GM12878 (cell line): ENCODE measurements at regions not wholly inside any gene's neighbourhood (a gene's known extent, or its start where the extent isn't known, plus 50 kb on each side); places are given as distances from the start of the nearest gene placed in this dataset.

Experiments
- ATAC-seq: fragments of 200-7000 bp; cut with Tn5 transposase; 3 replicates; pipeline ENCODE4 v1.9.1; 2020; ENCODE audit warnings: mild to moderate bottlenecking, moderate library complexity
- BruUV-seq: library from RNA; stranded (reverse); fragments of 400-500 nt; replicated peaks from 2 replicates; lab custom pipeline; 2021; lab: Mats Ljungman, UMichigan
- CTCF ChIA-PET: fragments of 300-600 bp; sonication (Branson Sonifier 250); formaldehyde crosslinking; extraction: SDS; loops from one replicate; lab custom pipeline; 2021; ENCODE audit warnings: inconsistent platforms; lab: Yijun Ruan, JAX
- POLR2A ChIA-PET: fragments of 350-600 bp; formaldehyde crosslinking; extraction: SDS; loops from one replicate; lab custom pipeline; 2021; ENCODE audit warnings: inconsistent platforms; lab: Charles Lee
- RAD21 ChIA-PET: fragments of 300-600 bp; sonication (Branson Sonifier 250); formaldehyde crosslinking; loops from one replicate; lab custom pipeline; 2023; ENCODE audit warnings: antibody characterized with exemption; ENCODE audit not compliant: unreplicated experiment; lab: Charles Lee
- SMC1A ChIA-PET: fragments of 300-600 bp; sonication (Branson Sonifier 250); formaldehyde crosslinking; loops from one replicate; lab custom pipeline; 2023; ENCODE audit not compliant: unreplicated experiment, uncharacterized antibody; lab: Charles Lee
- DNase-seq: peaks from one replicate; pipeline ENCODE4 v3.0.0-alpha.2; 2011; ENCODE audit warnings: low read depth, low spot score
- FAIRE-seq: peaks from 3 replicates; lab custom pipeline; 2011; peaks lifted over from hg19 to GRCh38; lab: Jason Lieb, UNC
- H2AFZ ChIP-seq: 2 replicates; pipeline ENCODE4 v1.6.0; 2011; ENCODE audit warnings: low read depth, low read length, control low read depth; ENCODE audit not compliant: control insufficient read depth
- H3K27ac ChIP-seq: 2 replicates; pipeline ENCODE4 v1.5.1; 2011; ENCODE audit warnings: control low read depth; ENCODE audit not compliant: control insufficient read depth, insufficient read depth
- H3K27me3 ChIP-seq, 2 experiments: replicated peaks in 1 of 2; 2 replicates each; pipeline versions ENCODE4 v1.6.0 to v1.6.1; 2011; ENCODE audit warnings: low read length in 1 of 2; ENCODE audit not compliant: control insufficient read depth in 2 of 2, insufficient read depth in 2 of 2
- H3K36me3 ChIP-seq, 2 experiments: 2 replicates each; pipeline ENCODE4 v1.5.1; 2011; ENCODE audit warnings: low read length in 1 of 2; ENCODE audit not compliant: control insufficient read depth in 2 of 2, insufficient read depth in 2 of 2
- H3K4me1 ChIP-seq: 2 replicates; pipeline ENCODE4 v1.6.1; 2011; ENCODE audit warnings: mild to moderate bottlenecking, low read length, moderate library complexity, mixed read lengths; ENCODE audit not compliant: control insufficient read depth, insufficient read depth
- H3K4me2 ChIP-seq: 2 replicates; pipeline ENCODE4 v1.6.0; 2011; ENCODE audit warnings: control low read depth; ENCODE audit not compliant: control insufficient read depth, insufficient read depth
- H3K4me3 ChIP-seq: fragments of 200-600 bp; sonication (generic); 2 replicates; pipeline ENCODE4 v1.5.1; 2016
- H3K79me2 ChIP-seq: 2 replicates; pipeline ENCODE4 v1.6.0; 2011; ENCODE audit warnings: low read length; ENCODE audit not compliant: control insufficient read depth, insufficient read depth
- H3K9ac ChIP-seq: 2 replicates; pipeline ENCODE4 v1.8.0; 2011; ENCODE audit warnings: low read length, control low read depth, mixed read lengths; ENCODE audit not compliant: control insufficient read depth, insufficient read depth
- H3K9me3 ChIP-seq: replicated peaks from 3 replicates; pipeline ENCODE4 v1.5.1; 2011; ENCODE audit warnings: mild to moderate bottlenecking, low read length; ENCODE audit not compliant: control insufficient read depth, insufficient read depth
- H4K20me1 ChIP-seq: 2 replicates; pipeline ENCODE4 v1.6.0; 2011; ENCODE audit not compliant: control insufficient read depth, insufficient read depth
- CHD2 ChIP-seq: IDR thresholded peaks from 2 replicates; pipeline ENCODE4 v1.6.1; 2011; ENCODE audit warnings: low read depth, low read length, improper control_type of control experiment, borderline replicate concordance
- E2F8 ChIP-seq: fragments of 450-650 bp; IDR thresholded peaks from 2 replicates; pipeline ENCODE4 v1.6.1; 2018; ENCODE audit warnings: mild to moderate bottlenecking, low read depth, moderate library complexity; ENCODE audit not compliant: partially characterized antibody
- HDAC2 ChIP-seq: fragments of 200-600 bp; sonication (generic); IDR thresholded peaks from 2 replicates; pipeline ENCODE4 v1.6.1; 2017
- NBN ChIP-seq: fragments of 450-650 bp; IDR thresholded peaks from 2 replicates; pipeline ENCODE4 v1.6.1; 2016
- SREBF1 ChIP-seq: IDR thresholded peaks from 2 replicates; pipeline ENCODE4 v1.6.1; 2012; ENCODE audit warnings: mild to moderate bottlenecking, low read length
- SUZ12 ChIP-seq: fragments of 200-600 bp; sonication (generic); IDR thresholded peaks from one replicate; pipeline ENCODE4 v1.6.1; 2018; ENCODE audit warnings: antibody characterized with exemption, mild to moderate bottlenecking; ENCODE audit not compliant: unreplicated experiment
- TBL1XR1 ChIP-seq: IDR thresholded peaks from 2 replicates; pipeline ENCODE4 v1.6.1; 2012; ENCODE audit warnings: low read depth, low read length, improper control_type of control experiment
- TCF7 ChIP-seq: IDR thresholded peaks from 2 replicates; pipeline ENCODE4 v1.6.1; 2014; ENCODE audit warnings: antibody characterized with exemption, borderline replicate concordance
- YBX1 ChIP-seq: fragments of 450-650 bp; IDR thresholded peaks from 2 replicates; pipeline ENCODE4 v1.6.1; 2016; ENCODE audit warnings: antibody characterized with exemption
- ZNF622 ChIP-seq: fragments of 450-650 bp; IDR thresholded peaks from 2 replicates; pipeline ENCODE4 v1.6.1; 2017; ENCODE audit warnings: mild to moderate bottlenecking, inconsistent platforms
- WGBS: methylation state at CpG from one replicate; pipeline ENCODE4 v1.1.6; 2016; ENCODE audit warnings: low lambda C conversion rate; ENCODE audit not compliant: insufficient replicate concordance, insufficient coverage; ENCODE audit errors: missing lambda C conversion rate; 5-methylcytosine and 5-hydroxymethylcytosine counted together
- in situ Hi-C: fragments of 300-500 bp; cut with MboI; formaldehyde crosslinking; loops from 9 replicates; pipeline ENCODE4 v1.14.3; 2018; ENCODE audit warnings: mixed read lengths
- intact Hi-C: fragments of 100-400 bp; cut with micrococcal nuclease; formaldehyde crosslinking; loops from one replicate; pipeline ENCODE4 v1.14.2; 2022; ENCODE audit not compliant: unreplicated experiment
- TF ChIP-seq, protein P1 (sequence below), 3 experiments: IDR thresholded peaks in 2 of 3; conservative IDR thresholded peaks in 1 of 3; 2 replicates each; pipeline ENCODE4 v1.5.1; 2011; ENCODE audit warnings: low read depth in 3 of 3, low read length in 3 of 3, mild to moderate bottlenecking in 3 of 3, control low read depth in 2 of 3, moderate library complexity in 2 of 3, inconsistent platforms in 1 of 3, mixed read lengths in 1 of 3; ENCODE audit not compliant: control insufficient read depth in 2 of 3, insufficient read depth in 1 of 3; ENCODE audit errors: extremely low read depth in 1 of 3

GRCh38 chr10:129402459-129402858 is 64.6 kb upstream of the MGMT start (continued):
- TF ChIP-seq SUZ12 (no peak), CHD2 (no peak), YBX1 (no peak), TBL1XR1 (no peak), HDAC2 (no peak), SREBF1 (no peak), TCF7 (no peak), ZNF622 (no peak), E2F8 (no peak)
- TF ChIP-seq, protein P1, sequence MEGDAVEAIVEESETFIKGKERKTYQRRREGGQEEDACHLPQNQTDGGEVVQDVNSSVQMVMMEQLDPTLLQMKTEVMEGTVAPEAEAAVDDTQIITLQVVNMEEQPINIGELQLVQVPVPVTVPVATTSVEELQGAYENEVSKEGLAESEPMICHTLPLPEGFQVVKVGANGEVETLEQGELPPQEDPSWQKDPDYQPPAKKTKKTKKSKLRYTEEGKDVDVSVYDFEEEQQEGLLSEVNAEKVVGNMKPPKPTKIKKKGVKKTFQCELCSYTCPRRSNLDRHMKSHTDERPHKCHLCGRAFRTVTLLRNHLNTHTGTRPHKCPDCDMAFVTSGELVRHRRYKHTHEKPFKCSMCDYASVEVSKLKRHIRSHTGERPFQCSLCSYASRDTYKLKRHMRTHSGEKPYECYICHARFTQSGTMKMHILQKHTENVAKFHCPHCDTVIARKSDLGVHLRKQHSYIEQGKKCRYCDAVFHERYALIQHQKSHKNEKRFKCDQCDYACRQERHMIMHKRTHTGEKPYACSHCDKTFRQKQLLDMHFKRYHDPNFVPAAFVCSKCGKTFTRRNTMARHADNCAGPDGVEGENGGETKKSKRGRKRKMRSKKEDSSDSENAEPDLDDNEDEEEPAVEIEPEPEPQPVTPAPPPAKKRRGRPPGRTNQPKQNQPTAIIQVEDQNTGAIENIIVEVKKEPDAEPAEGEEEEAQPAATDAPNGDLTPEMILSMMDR (IDR thresholded peaks at IDR 0.05 in 2 of 3, conservative IDR thresholded peaks at IDR 0.05 in 1 of 3; ENCODE audit: control insufficient read depth in 2 of 3, extremely low read depth in 1 of 3, insufficient read depth in 1 of 3, low read depth in 3 of 3, low read length in 3 of 3), result no peak

DNA sequence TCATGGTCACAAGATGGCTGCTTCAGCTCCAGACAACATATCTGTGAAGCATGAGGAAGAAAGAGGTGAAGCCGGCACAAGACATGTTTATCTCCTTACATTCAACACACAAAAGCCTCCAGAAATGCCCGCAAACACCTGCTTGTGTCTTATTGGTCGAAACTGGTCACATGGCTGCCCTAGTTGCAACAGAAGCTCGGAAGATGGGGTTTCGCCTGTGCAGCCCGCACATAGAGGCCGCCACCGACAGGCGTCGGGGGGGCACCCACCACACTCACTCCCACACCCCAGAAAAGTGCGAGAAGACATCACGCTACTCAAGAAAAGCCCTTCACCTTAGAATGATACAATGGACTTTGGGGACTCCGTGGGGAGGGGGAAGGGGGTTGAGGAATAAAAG is 63.0 kb upstream of the MGMT start:
- 62% methylated on average over 13 of the region's 13 CpGs for WGBS
- Histone ChIP-seq H3K4me1 (no peaks in the 10 kb centered on the region), H3K79me2 (no peaks in the 10 kb centered on the region), H3K27me3 (no peaks in the 10 kb centered on the region), H4K20me1 (no peaks in the 10 kb centered on the region), H3K9me3 (no peaks in the 10 kb centered on the region; the same call in 2 of the 3 replicates), H3K36me3 (no peaks in the 10 kb centered on the region), H3K9ac (no peak overlapping the region), H3K4me3 (no peak overlapping the region), H3K4me2 (no peak overlapping the region), H3K27ac (no peak overlapping the region), H2AFZ (no peak overlapping the region)
- ChIA-PET POLR2A (no interaction called here), CTCF (no interaction called here), RAD21 (no interaction called here), SMC1A (no interaction called here)
- TF ChIP-seq NBN, result no peak
- ATAC-seq (no peak), FAIRE-seq (no peak), DNase-seq (no peak)
- no TSS peak for BruUV-seq
- in situ Hi-C loops, result no loop called here
- intact Hi-C loops, result no loop called here
